Progenitor cell of endocrine pancreas (in vitro differentiated cells): ENCODE measurements at regions not wholly inside any gene's neighbourhood (a gene's known extent, or its start where the extent isn't known, plus 50 kb on each side); places are given as distances from the start of the nearest gene placed in this dataset.

Experiments
- DNase-seq: peaks from one replicate; pipeline ENCODE4 v3.0.0; 2021; ENCODE audit warnings: low spot score; ENCODE audit not compliant: unreplicated experiment
- H3K27ac Mint-ChIP-seq: 2 replicates; pipeline ENCODE4 v1.8.0; 2021; ENCODE audit warnings: mild to moderate bottlenecking, moderate library complexity, mixed read lengths
- H3K27me3 Mint-ChIP-seq: 2 replicates; pipeline ENCODE4 v1.8.0; 2021; ENCODE audit warnings: mixed read lengths
- H3K36me3 Mint-ChIP-seq: 2 replicates; pipeline ENCODE4 v1.8.0; 2022; ENCODE audit warnings: mixed read lengths; ENCODE audit not compliant: insufficient read depth
- H3K4me1 Mint-ChIP-seq: 2 replicates; pipeline ENCODE4 v1.8.0; 2021; ENCODE audit warnings: low read depth, mixed read lengths
- H3K4me3 Mint-ChIP-seq: 2 replicates; pipeline ENCODE4 v1.8.0; 2021; ENCODE audit warnings: low read depth, mild to moderate bottlenecking, moderate library complexity, mixed read lengths
- H3K9me3 Mint-ChIP-seq: 2 replicates; pipeline ENCODE4 v1.8.0; 2021; ENCODE audit warnings: low read depth, mixed read lengths
- CTCF ChIP-seq: fragments of 200-600 bp; sonication (generic); IDR thresholded peaks from one replicate; pipeline ENCODE4 v1.5.0; 2021; ENCODE audit warnings: antibody characterized with exemption, mild to moderate bottlenecking; ENCODE audit not compliant: unreplicated experiment

- Mint-ChIP-seq H3K4me1 (peaks cover 31% of the 10 kb centered on the region), H3K27me3 (no peaks in the 10 kb centered on the region), H3K9me3 (no peaks in the 10 kb centered on the region), H3K36me3 (no peaks in the 10 kb centered on the region), H3K27ac (no peak overlapping the region), H3K4me3 (no peak overlapping the region)
- no peak for TF ChIP-seq CTCF
- no peak for DNase-seq
These were observed 61.8 kb upstream of the AFDN start for GRCh38 chr6:167764713-167765479.

- Mint-ChIP-seq H3K27me3 (no peaks in the 10 kb centered on the region), H3K9me3 (no peaks in the 10 kb centered on the region), H3K36me3 (no peaks in the 10 kb centered on the region), H3K4me3 (no peak overlapping the region), H3K4me1 (peaks cover 21% of the 10 kb centered on the region), H3K27ac (no peak overlapping the region)
- no peak for DNase-seq
- TF ChIP-seq CTCF, result no peak
These were observed 59.6 kb upstream of the AFDN start for GRCh38 chr6:167766986-167767714.

GRCh38 chr6:167767715-167768107 lies 59.0 kb upstream of the AFDN start:
- Mint-ChIP-seq H3K27me3 (no peaks in the 10 kb centered on the region), H3K27ac (no peak overlapping the region), H3K9me3 (no peaks in the 10 kb centered on the region), H3K4me1 (peaks cover 16% of the 10 kb centered on the region), H3K36me3 (no peaks in the 10 kb centered on the region), H3K4me3 (no peak overlapping the region)
- no peak for TF ChIP-seq CTCF
- no peak for DNase-seq

- TF ChIP-seq CTCF, result no peak
- Mint-ChIP-seq H3K36me3 (no peaks in the 10 kb centered on the region), H3K4me3 (no peak overlapping the region), H3K4me1 (peaks cover 11% of the 10 kb centered on the region), H3K27ac (no peak overlapping the region), H3K9me3 (no peaks in the 10 kb centered on the region), H3K27me3 (no peaks in the 10 kb centered on the region)
- DNase-seq, result no peak
These were observed 58.1 kb upstream of the AFDN start for GRCh38 chr6:167768471-167769215.
